Endothelial cell of umbilical vein (primary cell): ENCODE measurements at regions not wholly inside any gene's neighbourhood (a gene's known extent, or its start where the extent isn't known, plus 50 kb on each side); places are given as distances from the start of the nearest gene placed in this dataset.

Source experiments
- CTCF ChIP-seq, 2 donors: IDR thresholded peaks; 1 replicate in 1 of 2; 2 replicates in 1 of 2; pipeline ENCODE4 v1.5.1; 2011; ENCODE audit warnings: low read length in 2 of 2, mild to moderate bottlenecking in 2 of 2, moderate library complexity in 2 of 2, control low read depth in 1 of 2, inconsistent platforms in 1 of 2, low read depth in 1 of 2; ENCODE audit not compliant: insufficient read depth in 1 of 2; ENCODE audit errors: extremely low read depth in 1 of 2
- EZH2 ChIP-seq: IDR thresholded peaks from 2 replicates; pipeline ENCODE4 v1.6.1; 2012; ENCODE audit warnings: borderline replicate concordance, low read depth, mild to moderate bottlenecking, moderate library complexity, low read length, inconsistent platforms; ENCODE audit not compliant: severe bottlenecking
- FOS ChIP-seq: IDR thresholded peaks from 2 replicates; pipeline ENCODE4 v1.6.1; 2011; ENCODE audit warnings: mild to moderate bottlenecking, low read length, moderate library complexity, borderline replicate concordance; ENCODE audit not compliant: insufficient read depth
- JUN ChIP-seq: IDR thresholded peaks from 2 replicates; pipeline ENCODE4 v1.6.1; 2011; ENCODE audit warnings: borderline replicate concordance, low read depth; ENCODE audit not compliant: insufficient read length, insufficient read depth
- MAX ChIP-seq: IDR thresholded peaks from 2 replicates; pipeline ENCODE4 v1.6.1; 2011; ENCODE audit not compliant: insufficient read depth, insufficient read length
- MYC ChIP-seq: IDR thresholded peaks from one replicate; pipeline ENCODE4 v1.6.1; 2011; ENCODE audit warnings: mild to moderate bottlenecking, low read depth, low read length
- POLR2A ChIP-seq: IDR thresholded peaks from 2 replicates; pipeline ENCODE4 v1.6.1; 2012; ENCODE audit warnings: low read depth, mild to moderate bottlenecking, control low read depth, low read length
- POLR2AphosphoS5 ChIP-seq: IDR thresholded peaks from 2 replicates; pipeline ENCODE4 v1.6.1; 2012; ENCODE audit warnings: low read depth, mild to moderate bottlenecking, control low read depth, low read length, moderate library complexity; ENCODE audit not compliant: insufficient read depth

GRCh38 chr2:2716771-2717170 lies 385.7 kb upstream of the MYT1L start:
- TF ChIP-seq CTCF (IDR thresholded peaks at IDR 0.05; ENCODE audit: extremely low read depth in 1 of 2, insufficient read depth in 1 of 2, low read depth in 1 of 2, low read length in 2 of 2) (no peak), MYC (no peak), POLR2A (no peak), POLR2AphosphoS5 (no peak), EZH2 (no peak), JUN (no peak), MAX (no peak), FOS (no peak)
